Osteoblast (primary cell): ENCODE measurements at regions not wholly inside any gene's neighbourhood (a gene's known extent, or its start where the extent isn't known, plus 50 kb on each side); places are given as distances from the start of the nearest gene placed in this dataset.

Source experiments
- DNase-seq: peaks from one replicate; pipeline ENCODE4 v3.0.0; 2011; ENCODE audit warnings: low spot score, mixed read lengths; ENCODE audit not compliant: insufficient read length; ENCODE audit errors: missing footprints
- H2AFZ ChIP-seq: 2 replicates; pipeline ENCODE4 v1.6.0; 2011; ENCODE audit warnings: mild to moderate bottlenecking, low read length
- H3K27ac ChIP-seq: 2 replicates; pipeline ENCODE4 v1.5.1; 2011; ENCODE audit warnings: mild to moderate bottlenecking, low read depth, low read length, moderate library complexity
- H3K27me3 ChIP-seq: 2 replicates; pipeline ENCODE4 v1.6.0; 2012; ENCODE audit warnings: mild to moderate bottlenecking, control low read depth, inconsistent platforms, low read length, moderate library complexity; ENCODE audit not compliant: insufficient read depth
- H3K36me3 ChIP-seq: 2 replicates; pipeline ENCODE4 v1.5.1; 2011; ENCODE audit warnings: mild to moderate bottlenecking, low read length, control low read depth, moderate library complexity; ENCODE audit not compliant: insufficient read depth
- H3K4me1 ChIP-seq: 2 replicates; pipeline ENCODE4 v1.5.1; 2011; ENCODE audit warnings: mild to moderate bottlenecking, low read length, control low read depth, moderate library complexity; ENCODE audit not compliant: insufficient read depth
- H3K4me2 ChIP-seq: 2 replicates; pipeline ENCODE4 v1.6.0; 2011; ENCODE audit warnings: mild to moderate bottlenecking, low read length; ENCODE audit not compliant: insufficient read depth
- H3K4me3 ChIP-seq: fragments of 200-600 bp; sonication (generic); 3 replicates; pipeline ENCODE4 v1.5.1; 2012; ENCODE audit warnings: mild to moderate bottlenecking, low read length, inconsistent platforms; ENCODE audit not compliant: insufficient read depth
- H3K79me2 ChIP-seq: 2 replicates; pipeline ENCODE4 v1.6.0; 2012; ENCODE audit warnings: mild to moderate bottlenecking, low read length, control low read depth, inconsistent platforms; ENCODE audit not compliant: insufficient read depth
- H3K9me3 ChIP-seq: 2 replicates; pipeline ENCODE4 v1.5.1; 2011; ENCODE audit warnings: low read depth, low read length, control low read depth
- H4K20me1 ChIP-seq: 2 replicates; pipeline ENCODE4 v1.6.0; 2012; ENCODE audit warnings: mild to moderate bottlenecking, low read length, control low read depth; ENCODE audit not compliant: insufficient read depth
- CTCF ChIP-seq: IDR thresholded peaks from 2 replicates; pipeline ENCODE4 v1.5.1; 2011; ENCODE audit warnings: mild to moderate bottlenecking, low read depth, low read length, moderate library complexity; ENCODE audit errors: extremely low read depth

- no peak overlapping the region for H3K27ac ChIP-seq
- no peak overlapping the region for H2AFZ ChIP-seq
- no peaks in the 10 kb centered on the region for H3K4me1 ChIP-seq
- no peak overlapping the region for H3K4me3 ChIP-seq
- no peaks in the 10 kb centered on the region for H3K36me3 ChIP-seq
- H3K9me3 ChIP-seq, result no peaks in the 10 kb centered on the region
- DNase-seq, result no peak
- H3K79me2 ChIP-seq, result no peaks in the 10 kb centered on the region
- H4K20me1 ChIP-seq, result no peaks in the 10 kb centered on the region
- no peak for TF ChIP-seq CTCF
- no peak overlapping the region for H3K4me2 ChIP-seq
- H3K27me3 ChIP-seq, result peaks cover 5% of the 10 kb centered on the region
Measured at GRCh38 chr4:151885123-151885522, 124.3 kb upstream of the GATB start.

GRCh38 chr4:151883747-151884146, 122.9 kb upstream of the GATB start:
- Histone ChIP-seq H4K20me1 (no peaks in the 10 kb centered on the region), H3K4me3 (no peak overlapping the region), H3K4me2 (no peak overlapping the region), H3K9me3 (no peaks in the 10 kb centered on the region), H3K4me1 (no peaks in the 10 kb centered on the region), H2AFZ (no peak overlapping the region), H3K27me3 (peaks cover 5% of the 10 kb centered on the region), H3K27ac (no peak overlapping the region), H3K79me2 (no peaks in the 10 kb centered on the region), H3K36me3 (no peaks in the 10 kb centered on the region)
- DNase-seq, result no peak
- no peak for TF ChIP-seq CTCF

GRCh38 chr4:151882072-151882803, 121.4 kb upstream of the GATB start:
- Histone ChIP-seq H3K4me1 (no peaks in the 10 kb centered on the region), H3K27me3 (peaks cover 5% of the 10 kb centered on the region), H3K36me3 (no peaks in the 10 kb centered on the region), H4K20me1 (no peaks in the 10 kb centered on the region), H3K79me2 (no peaks in the 10 kb centered on the region), H2AFZ (no peak overlapping the region), H3K4me2 (no peak overlapping the region), H3K9me3 (no peaks in the 10 kb centered on the region), H3K27ac (no peak overlapping the region), H3K4me3 (no peak overlapping the region)
- no peak for TF ChIP-seq CTCF
- DNase-seq, result no peak

GRCh38 chr4:151879705-151880445, 119.1 kb upstream of the GATB start:
- no peak overlapping the region for H3K4me2 ChIP-seq
- no peak overlapping the region for H2AFZ ChIP-seq
- H3K27me3 ChIP-seq, result peaks cover 5% of the 10 kb centered on the region
- DNase-seq, result no peak
- H3K4me1 ChIP-seq, result no peaks in the 10 kb centered on the region
- no peak overlapping the region for H3K27ac ChIP-seq
- no peaks in the 10 kb centered on the region for H4K20me1 ChIP-seq
- TF ChIP-seq CTCF, result no peak
- H3K9me3 ChIP-seq, result no peaks in the 10 kb centered on the region
- H3K79me2 ChIP-seq, result no peaks in the 10 kb centered on the region
- H3K36me3 ChIP-seq, result no peaks in the 10 kb centered on the region
- H3K4me3 ChIP-seq, result no peak overlapping the region
